ENCODE measurements at regions not wholly inside any gene's neighbourhood (a gene's known extent, or its start where the extent isn't known, plus 50 kb on each side); places are given as distances from the start of the nearest gene placed in this dataset.

GRCh38 chr20:51082988-51083387, 60.1 kb upstream of the KCNG1 start:
- Mint-ChIP-seq H3K27me3 (ENCODE audit: insufficient read depth) (peaks cover 57% of the 10 kb centered on the region), H3K9me3 (no peaks in the 10 kb centered on the region), H3K27ac (no peak overlapping the region), H3K36me3 (ENCODE audit: low read depth) (no peaks in the 10 kb centered on the region), H3K4me3 (no peak overlapping the region), H3K4me1 (ENCODE audit: low read depth) (no peaks in the 10 kb centered on the region)
- DNase-seq, result no peak
- TF ChIP-seq CTCF (IDR thresholded peaks at IDR 0.05), result no peak

- TF ChIP-seq CTCF (IDR thresholded peaks at IDR 0.05), result no peak
- Mint-ChIP-seq H3K27ac (no peak overlapping the region), H3K36me3 (ENCODE audit: low read depth) (no peaks in the 10 kb centered on the region), H3K4me1 (ENCODE audit: low read depth) (no peaks in the 10 kb centered on the region), H3K27me3 (ENCODE audit: insufficient read depth) (peaks cover 46% of the 10 kb centered on the region), H3K4me3 (no peak overlapping the region), H3K9me3 (no peaks in the 10 kb centered on the region)
- DNase-seq, result no peak
Measured at GRCh38 chr20:51080516-51080915, 57.6 kb upstream of the KCNG1 start.

- no peak for DNase-seq
- TF ChIP-seq CTCF (IDR thresholded peaks at IDR 0.05), result no peak
- H3K9me3 Mint-ChIP-seq, result no peaks in the 10 kb centered on the region
Measured at GRCh38 chr20:51079488-51079887, 56.6 kb upstream of the KCNG1 start.

GRCh38 chr20:51077686-51078060, 54.8 kb upstream of the KCNG1 start:
- no peaks in the 10 kb centered on the region for H3K4me1 Mint-ChIP-seq (ENCODE audit: low read depth)
- peaks cover 3% of the 10 kb centered on the region; the same call in 1 of the 2 replicates for H3K9me3 Mint-ChIP-seq
- DNase-seq, result no peak
- H3K36me3 Mint-ChIP-seq (ENCODE audit: low read depth), result no peaks in the 10 kb centered on the region
- TF ChIP-seq CTCF (IDR thresholded peaks at IDR 0.05), result no peak
- peaks cover 30% of the 10 kb centered on the region for H3K27me3 Mint-ChIP-seq (ENCODE audit: insufficient read depth)
- no peak overlapping the region for H3K4me3 Mint-ChIP-seq
- H3K27ac Mint-ChIP-seq, result no peak overlapping the region

More at GRCh38 chr20:51079488-51079887, 56.6 kb upstream of the KCNG1 start:
- Mint-ChIP-seq H3K27ac (no peak overlapping the region), H3K4me3 (no peak overlapping the region), H3K27me3 (ENCODE audit: insufficient read depth) (peaks cover 41% of the 10 kb centered on the region), H3K4me1 (ENCODE audit: low read depth) (no peaks in the 10 kb centered on the region), H3K36me3 (ENCODE audit: low read depth) (no peaks in the 10 kb centered on the region)

- TF ChIP-seq CTCF (IDR thresholded peaks at IDR 0.05), result no peak
- H3K27ac Mint-ChIP-seq, result no peak overlapping the region
- H3K36me3 Mint-ChIP-seq (ENCODE audit: low read depth), result no peaks in the 10 kb centered on the region
- peaks cover 3% of the 10 kb centered on the region; the same call in 1 of the 2 replicates for H3K9me3 Mint-ChIP-seq
- H3K4me3 Mint-ChIP-seq, result no peak overlapping the region
- H3K4me1 Mint-ChIP-seq (ENCODE audit: low read depth), result no peaks in the 10 kb centered on the region
- H3K27me3 Mint-ChIP-seq (ENCODE audit: insufficient read depth), result peaks cover 28% of the 10 kb centered on the region
- no peak for DNase-seq
Measured at GRCh38 chr20:51076786-51077685, 54.1 kb upstream of the KCNG1 start.
